H1 (cell line): ENCODE measurements at regions not wholly inside any gene's neighbourhood (a gene's known extent, or its start where the extent isn't known, plus 50 kb on each side); places are given as distances from the start of the nearest gene placed in this dataset.

ENCODE experiments used
- CTCF ChIA-PET: fragments of 300-600 bp; sonication (Branson Sonifier 250); formaldehyde crosslinking; loops from one replicate; lab custom pipeline; 2021; ENCODE audit not compliant: partially characterized antibody; lab: Charles Lee
- POLR2A ChIA-PET: fragments of 300-600 bp; sonication (Branson Sonifier 250); formaldehyde crosslinking; loops from one replicate; lab custom pipeline; 2021; ENCODE audit warnings: inconsistent platforms; ENCODE audit not compliant: partially characterized antibody; lab: Charles Lee
- DNase-seq, 2 experiments: peaks; one replicate each; pipeline versions ENCODE4 v3.0.0 to v3.0.0-alpha.2; 2010 to 2022; ENCODE audit warnings: low spot score in 2 of 2, low read depth in 1 of 2, mixed read lengths in 1 of 2
- FAIRE-seq: peaks from 2 replicates; lab custom pipeline; 2011; peaks lifted over from hg19 to GRCh38; lab: Jason Lieb, UNC
- H2AFZ ChIP-seq: 2 replicates; pipeline ENCODE4 v1.8.1; 2012; ENCODE audit warnings: low read length, inconsistent platforms
- H2AK5ac ChIP-seq: 2 replicates; pipeline ENCODE4 v1.6.1; 2013; ENCODE audit warnings: low read depth, low read length
- H2BK120ac ChIP-seq: replicated peaks from 2 replicates; pipeline ENCODE3; 2013; ENCODE audit warnings: low read depth, low read length, inconsistent platforms
- H2BK12ac ChIP-seq: 2 replicates; pipeline ENCODE4 v1.6.1; 2013; ENCODE audit warnings: low read depth, low read length
- H2BK15ac ChIP-seq: 2 replicates; pipeline ENCODE4 v1.6.1; 2013; ENCODE audit warnings: low read length
- H2BK20ac ChIP-seq: 2 replicates; pipeline ENCODE4 v1.6.1; 2013; ENCODE audit warnings: low read length
- H2BK5ac ChIP-seq: 2 replicates; pipeline ENCODE4 v1.6.1; 2013; ENCODE audit warnings: low read depth, low read length
- H3K14ac ChIP-seq: 2 replicates; pipeline ENCODE4 v1.6.1; 2013; ENCODE audit warnings: inconsistent platforms; ENCODE audit not compliant: insufficient read length
- H3K18ac ChIP-seq: 2 replicates; pipeline ENCODE4 v1.6.1; 2013; ENCODE audit warnings: low read length; ENCODE audit errors: extremely low read depth
- H3K23ac ChIP-seq: 2 replicates; pipeline ENCODE4 v1.6.1; 2013; ENCODE audit warnings: inconsistent platforms; ENCODE audit not compliant: insufficient read length
- H3K23me2 ChIP-seq: 2 replicates; pipeline ENCODE4 v1.6.1; 2013; ENCODE audit warnings: low read depth, low read length
- H3K27ac ChIP-seq: 2 replicates; pipeline ENCODE4 v1.6.1; 2011; ENCODE audit warnings: low read depth, low read length, inconsistent platforms
- H3K27me3 ChIP-seq, 4 experiments: replicated peaks in 1 of 4; 1 replicate in 1 of 4; 2 replicates in 3 of 4; pipeline versions ENCODE4 v1.6.1 to v1.8.1; 2011 to 2013; ENCODE audit warnings: low read length in 3 of 4, mild to moderate bottlenecking in 3 of 4, inconsistent platforms in 2 of 4, mixed read lengths in 2 of 4, moderate library complexity in 1 of 4; ENCODE audit not compliant: control insufficient read depth in 3 of 4, insufficient read depth in 3 of 4; ENCODE audit errors: extremely low read depth in 1 of 4
- H3K36me3 ChIP-seq, 4 experiments: 2 replicates each; pipeline versions ENCODE4 v1.6.1 to v1.8.1; 2011 to 2013; ENCODE audit warnings: mild to moderate bottlenecking in 4 of 4, low read length in 3 of 4, moderate library complexity in 2 of 4, control low read depth in 1 of 4, inconsistent platforms in 1 of 4; ENCODE audit not compliant: insufficient read depth in 4 of 4, control insufficient read depth in 2 of 4
- H3K4ac ChIP-seq: replicated peaks from 2 replicates; pipeline ENCODE3; 2013; ENCODE audit warnings: low read length, low read depth, mixed read lengths, inconsistent platforms; ENCODE audit not compliant: insufficient read length
- H3K4me1 ChIP-seq, 4 experiments: replicated peaks in 1 of 4; 1 replicate in 1 of 4; 2 replicates in 3 of 4; pipeline versions ENCODE4 v1.6.1 to v1.8.1; 2011 to 2013; ENCODE audit warnings: low read length in 3 of 4, inconsistent platforms in 2 of 4, mixed read lengths in 1 of 4; ENCODE audit not compliant: insufficient read depth in 4 of 4, control insufficient read depth in 3 of 4
- H3K4me2 ChIP-seq, 2 experiments: 2 replicates each; pipeline versions ENCODE4 v1.6.1 to v1.8.1; 2011 to 2013; ENCODE audit warnings: low read depth in 2 of 2, low read length in 2 of 2, control low read depth in 1 of 2, inconsistent platforms in 1 of 2, mild to moderate bottlenecking in 1 of 2; ENCODE audit not compliant: insufficient read depth in 1 of 2
- H3K4me3 ChIP-seq, 4 experiments: fragments of 200-600, 300-600 bp in 1 of 4; sonication (generic), shearing (Covaris generic), sonication (Bioruptor Twin) in 1 of 4; 2 replicates each; pipeline versions ENCODE4 v1.5.1 to v1.8.1; 2011 to 2016; ENCODE audit warnings: low read length in 4 of 4, low read depth in 3 of 4, control low read depth in 2 of 4, inconsistent platforms in 2 of 4, mild to moderate bottlenecking in 2 of 4, mixed read lengths in 1 of 4, moderate library complexity in 1 of 4; ENCODE audit not compliant: insufficient read depth in 2 of 4; ENCODE audit errors: extremely low read depth in 1 of 4
- H3K56ac ChIP-seq: replicated peaks from 2 replicates; pipeline ENCODE3; 2013; ENCODE audit warnings: low read depth, mild to moderate bottlenecking, mixed read lengths, low read length, inconsistent platforms; ENCODE audit not compliant: insufficient read length
- H3K79me1 ChIP-seq: 2 replicates; pipeline ENCODE4 v1.6.1; 2013; ENCODE audit warnings: low read depth, low read length, control low read depth
- H3K79me2 ChIP-seq, 2 experiments: 2 replicates each; pipeline versions ENCODE4 v1.6.1 to v1.8.1; 2012 to 2013; ENCODE audit warnings: low read length in 2 of 2, mild to moderate bottlenecking in 2 of 2, inconsistent platforms in 1 of 2; ENCODE audit not compliant: insufficient read depth in 2 of 2, control insufficient read depth in 1 of 2
- H3K9ac ChIP-seq, 4 experiments: replicated peaks in 1 of 4; 1 replicate in 1 of 4; 2 replicates in 3 of 4; pipeline versions ENCODE4 v1.6.1 to v1.8.1; 2011 to 2013; ENCODE audit warnings: low read depth in 3 of 4, low read length in 3 of 4, control low read depth in 2 of 4, mild to moderate bottlenecking in 2 of 4, moderate library complexity in 2 of 4, inconsistent platforms in 1 of 4; ENCODE audit errors: extremely low read depth in 1 of 4
- H3K9me3 ChIP-seq, 2 experiments: 2 replicates each; pipeline versions ENCODE4 v1.6.1 to v1.8.1; 2012 to 2013; ENCODE audit warnings: mild to moderate bottlenecking in 2 of 2, moderate library complexity in 2 of 2, control low read depth in 1 of 2, inconsistent platforms in 1 of 2, low read depth in 1 of 2, low read length in 1 of 2, mixed read lengths in 1 of 2; ENCODE audit not compliant: insufficient read depth in 2 of 2
- H4K20me1 ChIP-seq, 2 experiments: replicated peaks in 1 of 2; 2 replicates each; pipeline versions ENCODE3 to v1.8.1; 2011 to 2013; ENCODE audit warnings: inconsistent platforms in 2 of 2, low read length in 2 of 2, mild to moderate bottlenecking in 1 of 2; ENCODE audit not compliant: insufficient read depth in 2 of 2, control insufficient read depth in 1 of 2
- H4K5ac ChIP-seq: 2 replicates; pipeline ENCODE4 v1.6.1; 2013; ENCODE audit warnings: low read length, low read depth, mixed read lengths, inconsistent platforms; ENCODE audit not compliant: insufficient read length
- H4K8ac ChIP-seq: 2 replicates; pipeline ENCODE4 v1.8.0; 2013; ENCODE audit warnings: mild to moderate bottlenecking, moderate library complexity, low read length, inconsistent platforms; ENCODE audit not compliant: insufficient read depth; ENCODE audit errors: extremely low read depth
- H4K91ac ChIP-seq: replicated peaks from 2 replicates; pipeline ENCODE3; 2013; ENCODE audit warnings: low read length, mixed read lengths, inconsistent platforms; ENCODE audit not compliant: insufficient read length
- BCL11A ChIP-seq, 2 experiments: IDR thresholded peaks; one replicate each; pipeline ENCODE4 v1.6.1; 2011; ENCODE audit warnings: low read depth in 2 of 2, low read length in 2 of 2, mild to moderate bottlenecking in 2 of 2
- CHD2 ChIP-seq: IDR thresholded peaks from 2 replicates; pipeline ENCODE4 v1.6.1; 2012; ENCODE audit warnings: low read length, improper control_type of control experiment
- CTBP2 ChIP-seq: IDR thresholded peaks from 2 replicates; pipeline ENCODE4 v1.7.0; 2011; ENCODE audit warnings: borderline replicate concordance, mild to moderate bottlenecking, moderate library complexity, mixed read lengths, low read length; ENCODE audit not compliant: insufficient read depth, insufficient read length
- E2F6 ChIP-seq: IDR thresholded peaks from 2 replicates; pipeline ENCODE4 v1.6.1; 2012; ENCODE audit warnings: inconsistent platforms
- EZH2 ChIP-seq: fragments of 200-600 bp; sonication (generic); IDR thresholded peaks from 2 replicates; pipeline ENCODE4 v1.7.1; 2012; ENCODE audit warnings: low read depth, mild to moderate bottlenecking, moderate library complexity, low read length, inconsistent platforms; ENCODE audit not compliant: severe bottlenecking
- KDM4A ChIP-seq: IDR thresholded peaks from one replicate; pipeline ENCODE4 v1.7.1; 2012; ENCODE audit warnings: low read depth, mild to moderate bottlenecking, moderate library complexity, low read length, inconsistent platforms; ENCODE audit not compliant: severe bottlenecking
- POLR2A ChIP-seq, 2 experiments: IDR thresholded peaks; 1 replicate in 1 of 2; 2 replicates in 1 of 2; pipeline ENCODE4 v1.6.1; 2011; ENCODE audit warnings: low read depth in 2 of 2, low read length in 2 of 2, mild to moderate bottlenecking in 2 of 2; ENCODE audit errors: control extremely low read depth in 1 of 2
- POLR2AphosphoS5 ChIP-seq: IDR thresholded peaks from 2 replicates; pipeline ENCODE4 v1.6.1; 2011; ENCODE audit warnings: low read depth, low read length
- RFX5 ChIP-seq: IDR thresholded peaks from 2 replicates; pipeline ENCODE4 v1.6.1; 2011; ENCODE audit warnings: low read depth, low read length, improper control_type of control experiment, borderline replicate concordance
- SIN3A ChIP-seq, 2 experiments: IDR thresholded peaks in 1 of 2; conservative IDR thresholded peaks in 1 of 2; 2 replicates each; pipeline ENCODE4 v1.6.1; 2011 to 2012; ENCODE audit warnings: low read length in 2 of 2, improper control_type of control experiment in 1 of 2, low read depth in 1 of 2, mild to moderate bottlenecking in 1 of 2
- SIRT6 ChIP-seq: IDR thresholded peaks from one replicate; pipeline ENCODE4 v1.7.1; 2012; ENCODE audit warnings: low read length, inconsistent platforms
- SP1 ChIP-seq: IDR thresholded peaks from 2 replicates; pipeline ENCODE4 v1.6.1; 2011; ENCODE audit warnings: low read depth, low read length
- TAF7 ChIP-seq: optimal IDR thresholded peaks from 2 replicates; pipeline ENCODE3; 2011; ENCODE audit warnings: low read depth, mild to moderate bottlenecking, inconsistent platforms, low read length, moderate library complexity, borderline replicate concordance
- TBP ChIP-seq: IDR thresholded peaks from 2 replicates; pipeline ENCODE4 v1.6.1; 2011; ENCODE audit warnings: low read depth, low read length, improper control_type of control experiment
- TCF12 ChIP-seq: IDR thresholded peaks from 2 replicates; pipeline ENCODE4 v1.6.1; 2011; ENCODE audit warnings: low read depth, mild to moderate bottlenecking, low read length
- WGBS, 2 experiments: shearing (Covaris generic) in 1 of 2; methylation state at CpG; one replicate each; pipeline versions ENCODE4 v1.1.6 to v1.1.7; 2013 to 2015; ENCODE audit warnings: low lambda C conversion rate in 2 of 2, mixed read lengths in 2 of 2, inconsistent platforms in 1 of 2, low coverage in 1 of 2, missing lambda C conversion rate in 1 of 2; ENCODE audit not compliant: insufficient replicate concordance in 2 of 2, insufficient coverage in 1 of 2, insufficient read length in 1 of 2; ENCODE audit errors: extremely low coverage in 1 of 2, missing lambda C conversion rate in 1 of 2; 5-methylcytosine and 5-hydroxymethylcytosine counted together

GRCh38 chr3:19811689-19812088 lies 122.3 kb downstream of the EFHB start:
- no peak overlapping the region for H3K56ac ChIP-seq
- H3K9me3 ChIP-seq, result no peaks in the 10 kb centered on the region
- H2BK120ac ChIP-seq, result no peak overlapping the region
- no peak overlapping the region for H4K91ac ChIP-seq
- peaks cover 0 to 7% (median 3%) of the 10 kb centered on the region in 4 experiments; a peak in 3 of 7 replicates for H3K4me1 ChIP-seq
- H4K8ac ChIP-seq, result no peak overlapping the region; the same call in 1 of the 2 replicates
- CTCF ChIA-PET, result interaction anchor here (0.6 to 2.0 kb wide), 3 partner anchors 17 to 95 kb away, joined by 3 to 7 read pairs (median 3); no protein-coding TSS in a partner anchor
- no peaks in the 10 kb centered on the region for H3K79me2 ChIP-seq
- no peaks in the 10 kb centered on the region for H3K36me3 ChIP-seq
- no peak overlapping the region for H2BK12ac ChIP-seq
- no peak overlapping the region for H3K4ac ChIP-seq
- H3K4me2 ChIP-seq, result no peak overlapping the region
- no peak overlapping the region for H2BK15ac ChIP-seq
- no peak overlapping the region for H3K27ac ChIP-seq
- H3K27me3 ChIP-seq, result no peaks in the 10 kb centered on the region
- no peak overlapping the region for H2BK20ac ChIP-seq
- POLR2A ChIA-PET, result no interaction called here
- no peak for FAIRE-seq
- H3K79me1 ChIP-seq, result no peaks in the 10 kb centered on the region
- H3K18ac ChIP-seq, result no peak overlapping the region
- WGBS, 2 experiments, result 92% methylated on average over 3 of the region's 3 CpGs; no CpG with 5 or more reads in 1 of the 2 experiments
- no peak overlapping the region for H3K14ac ChIP-seq
- no peak overlapping the region for H3K23ac ChIP-seq
- H2AFZ ChIP-seq, result no peak overlapping the region
- H4K20me1 ChIP-seq, result no peaks in the 10 kb centered on the region
- H3K9ac ChIP-seq, result no peak overlapping the region
- no peak for DNase-seq
- no peaks in the 10 kb centered on the region for H3K23me2 ChIP-seq
- H3K4me3 ChIP-seq, result no peak overlapping the region
- H4K5ac ChIP-seq, result no peak overlapping the region
- no peak overlapping the region for H2AK5ac ChIP-seq
- no peak overlapping the region for H2BK5ac ChIP-seq
- no peak for TF ChIP-seq TCF12
- TF ChIP-seq POLR2AphosphoS5, result no peak
- TF ChIP-seq KDM4A, result no peak
- no peak for TF ChIP-seq BCL11A (IDR thresholded peaks at IDR 0.05; ENCODE audit: low read depth in 2 of 2, low read length in 2 of 2)
- no peak for TF ChIP-seq CHD2
- no peak for TF ChIP-seq POLR2A (IDR thresholded peaks at IDR 0.05; ENCODE audit: control extremely low read depth in 1 of 2, low read depth in 2 of 2, low read length in 2 of 2)
- no peak for TF ChIP-seq E2F6
- no peak for TF ChIP-seq CTBP2
- no peak for TF ChIP-seq TAF7
- no peak for TF ChIP-seq EZH2
- no peak for TF ChIP-seq SIN3A (conservative IDR thresholded peaks at IDR 0.05 in 1 of 2, IDR thresholded peaks at IDR 0.05 in 1 of 2; ENCODE audit: low read depth in 1 of 2, low read length in 2 of 2)
- no peak for TF ChIP-seq SIRT6
- TF ChIP-seq SP1, result no peak
- TF ChIP-seq TBP, result no peak
- TF ChIP-seq RFX5, result no peak
